HepG2 (cell line): ENCODE measurements at regions not wholly inside any gene's neighbourhood (a gene's known extent, or its start where the extent isn't known, plus 50 kb on each side); places are given as distances from the start of the nearest gene placed in this dataset.

Source experiments
- ATAC-seq: fragments of 200-7000 bp; cut with Tn5 transposase; 3 replicates; pipeline ENCODE4 v1.9.1; 2020; ENCODE audit warnings: mild to moderate bottlenecking, moderate library complexity
- BruUV-seq: library from RNA; stranded (reverse); fragments of 400-500 nt; replicated peaks from 2 replicates; lab custom pipeline; 2021; lab: Mats Ljungman, UMichigan
- CTCF ChIA-PET: fragments of 300-600 bp; formaldehyde crosslinking; extraction: SDS; loops from one replicate; lab custom pipeline; 2021; ENCODE audit warnings: low total read pairs, inconsistent platforms, low intra/inter-chr PET ratio; lab: Yijun Ruan, JAX
- POLR2A ChIA-PET: fragments of 350-600 bp; sonication (Branson Sonifier 250); formaldehyde crosslinking; loops from one replicate; lab custom pipeline; 2020; ENCODE audit warnings: antibody characterized with exemption, inconsistent platforms; lab: Yijun Ruan, JAX
- DNase-seq: peaks from one replicate; pipeline ENCODE4 v3.0.0-alpha.2; 2015; ENCODE audit warnings: low spot score
- FAIRE-seq: peaks from 3 replicates; lab custom pipeline; 2011; peaks lifted over from hg19 to GRCh38; lab: Jason Lieb, UNC
- H2AFZ ChIP-seq: one replicate; pipeline ENCODE4 v1.6.1; 2011; ENCODE audit warnings: low read length, inconsistent platforms
- H3K27ac ChIP-seq: fragments of 300-600 bp; 3 replicates; pipeline ENCODE4 v1.8.0; 2011; ENCODE audit warnings: mixed run types, mild to moderate bottlenecking, mixed read lengths, low read length, inconsistent platforms; ENCODE audit not compliant: insufficient read depth; ENCODE audit errors: extremely low read length
- H3K27me3 ChIP-seq, 2 experiments: fragments of 200-600 bp in 1 of 2; 2 replicates in 1 of 2; 3 replicates in 1 of 2; pipeline versions ENCODE4 v1.6.0 to v1.8.0; 2011; ENCODE audit warnings: low read length in 2 of 2, mild to moderate bottlenecking in 2 of 2, moderate library complexity in 2 of 2, inconsistent platforms in 1 of 2; ENCODE audit not compliant: insufficient read depth in 2 of 2, control insufficient read depth in 1 of 2
- H3K36me3 ChIP-seq, 2 experiments: fragments of 200-600 bp in 1 of 2; replicated peaks in 1 of 2; 2 replicates in 1 of 2; 3 replicates in 1 of 2; pipeline versions ENCODE4 v1.5.1 to v1.8.0; 2011; ENCODE audit warnings: low read length in 2 of 2, inconsistent platforms in 1 of 2; ENCODE audit not compliant: insufficient read depth in 2 of 2, control insufficient read depth in 1 of 2
- H3K4me1 ChIP-seq: 2 replicates; pipeline ENCODE4 v1.5.1; 2012; ENCODE audit warnings: low read length, inconsistent platforms; ENCODE audit not compliant: insufficient read depth
- H3K4me2 ChIP-seq: 2 replicates; pipeline ENCODE4 v1.6.0; 2011; ENCODE audit warnings: low read depth, low read length, inconsistent platforms
- H3K4me3 ChIP-seq, 3 experiments: fragments of 200-600 bp in 1 of 3; sonication (generic), shearing (Covaris generic) in 1 of 3; replicated peaks in 1 of 3; 2 replicates each; pipeline ENCODE4 v1.5.1; 2011 to 2016; ENCODE audit warnings: low read length in 3 of 3, inconsistent platforms in 2 of 3, low read depth in 2 of 3, mild to moderate bottlenecking in 2 of 3, control low read depth in 1 of 3, mixed read lengths in 1 of 3; ENCODE audit not compliant: insufficient read depth in 1 of 3
- H3K79me2 ChIP-seq: one replicate; pipeline ENCODE4 v1.6.1; 2011; ENCODE audit warnings: low read length, inconsistent platforms; ENCODE audit not compliant: insufficient read depth
- H3K9ac ChIP-seq: 2 replicates; pipeline ENCODE4 v1.6.0; 2011; ENCODE audit warnings: mild to moderate bottlenecking, low read depth, low read length, inconsistent platforms; ENCODE audit not compliant: insufficient read depth
- H3K9me3 ChIP-seq: 2 replicates; pipeline ENCODE4 v1.5.1; 2012; ENCODE audit warnings: mild to moderate bottlenecking, low read length
- H4K20me1 ChIP-seq: 2 replicates; pipeline ENCODE4 v1.6.0; 2011; ENCODE audit warnings: inconsistent platforms, mild to moderate bottlenecking, low read length, moderate library complexity; ENCODE audit not compliant: insufficient read depth
- ATF4 ChIP-seq, 2 experiments: fragments of 450-650 bp in 1 of 2; sonication (generic) in 1 of 2; formaldehyde crosslinking; IDR thresholded peaks; 2 replicates each; pipeline versions ENCODE4 v1.5.0 to v1.8.0; 2020 to 2022; ENCODE audit warnings: mild to moderate bottlenecking in 1 of 2, missing genetic modification reagents in 1 of 2
- ATF7 ChIP-seq, 2 experiments: fragments of 450-650 bp in 1 of 2; sonication (generic) in 1 of 2; formaldehyde crosslinking in 1 of 2; IDR thresholded peaks; 2 replicates each; pipeline versions ENCODE4 v1.4.0 to v1.6.1; 2016 to 2020; ENCODE audit warnings: antibody characterized with exemption in 1 of 2, mild to moderate bottlenecking in 1 of 2, missing genetic modification reagents in 1 of 2
- CEBPB ChIP-seq: IDR thresholded peaks from 2 replicates; pipeline ENCODE4 v1.6.1; 2011; ENCODE audit warnings: low read depth, low read length, improper control_type of control experiment, borderline replicate concordance
- RNF219 ChIP-seq: sonication (generic); formaldehyde crosslinking; IDR thresholded peaks from 2 replicates; pipeline ENCODE4 v1.5.0; 2020; ENCODE audit warnings: mild to moderate bottlenecking, missing genetic modification reagents
- SOX6 ChIP-seq, 2 experiments: fragments of 450-650 bp in 1 of 2; sonication (generic) in 1 of 2; formaldehyde crosslinking in 1 of 2; IDR thresholded peaks; 2 replicates each; pipeline versions ENCODE4 v1.4.0 to v1.6.1; 2017 to 2020; ENCODE audit warnings: antibody characterized with exemption in 1 of 2, mild to moderate bottlenecking in 1 of 2, missing genetic modification reagents in 1 of 2
- TBP ChIP-seq: sonication (generic); formaldehyde crosslinking; IDR thresholded peaks from 2 replicates; pipeline ENCODE4 v1.5.0; 2020; ENCODE audit warnings: missing genetic modification reagents
- THRA ChIP-seq: sonication (generic); formaldehyde crosslinking; IDR thresholded peaks from 2 replicates; pipeline ENCODE4 v1.4.0; 2020; ENCODE audit warnings: missing genetic modification reagents, borderline replicate concordance
- U2AF1 ChIP-seq: fragments of 200-400 bp; formaldehyde crosslinking; optimal IDR thresholded peaks from 2 replicates; pipeline ENCODE3; 2017; ENCODE audit warnings: mild to moderate bottlenecking, low read depth, low read length
- ZBTB1 ChIP-seq: sonication (generic); formaldehyde crosslinking; IDR thresholded peaks from 2 replicates; pipeline ENCODE4 v1.4.0; 2020; ENCODE audit warnings: missing genetic modification reagents, borderline replicate concordance
- ZNF251 ChIP-seq: sonication (generic); formaldehyde crosslinking; IDR thresholded peaks from 2 replicates; pipeline ENCODE4 v1.9.0; 2021; ENCODE audit warnings: mild to moderate bottlenecking, missing genetic modification reagents
- ZNF367 ChIP-seq: sonication (generic); formaldehyde crosslinking; IDR thresholded peaks from 2 replicates; pipeline ENCODE4 v1.4.0; 2020; ENCODE audit warnings: missing genetic modification reagents, borderline replicate concordance
- ZNF639 ChIP-seq: conservative IDR thresholded peaks from 2 replicates; pipeline ENCODE4 v1.6.1; 2018; ENCODE audit warnings: missing genetic modification reagents
- WGBS: methylation state at CpG from one replicate; pipeline ENCODE4 v1.1.6; 2017; ENCODE audit warnings: low lambda C conversion rate; 5-methylcytosine and 5-hydroxymethylcytosine counted together
- in situ Hi-C: cut with HindIII; loops from 2 replicates; pipeline ENCODE4 v1.10.0; 2017; ENCODE audit warnings: low pct_unique_long_range_greater_than_20kb; ENCODE audit not compliant: extremely low pct_ligation_motif_present
- intact Hi-C: fragments of 100-400 bp; cut with micrococcal nuclease; formaldehyde crosslinking; loops from one replicate; pipeline ENCODE4 v1.10.0; 2022; ENCODE audit not compliant: unreplicated experiment

- H3K27me3 ChIP-seq: no peaks in the 10 kb centered on the region
- H3K79me2 ChIP-seq: no peaks in the 10 kb centered on the region
- CTCF ChIA-PET: no interaction called here
- WGBS: 2% methylated on average over 1 of the region's 1 CpG
- POLR2A ChIA-PET: no interaction called here
- intact Hi-C loops: no loop called here
- no peak overlapping the region for H2AFZ ChIP-seq
- no peaks in the 10 kb centered on the region for H3K9me3 ChIP-seq
- TF ChIP-seq ATF4 (CRISPR knock-in tag; IDR thresholded peaks at IDR 0.05) (peak in 1 of 2 experiments; percentile 38; a peak in 1 of 4 replicates), CEBPB (peak; percentile 66), ZNF639 (no peak), U2AF1 (no peak), ATF7 (IDR thresholded peaks at IDR 0.05) (peak; percentile 79), ATF7 (CRISPR knock-in tag; IDR thresholded peaks at IDR 0.05) (no peak)
- H3K36me3 ChIP-seq: no peaks in the 10 kb centered on the region
- H3K4me1 ChIP-seq: no peaks in the 10 kb centered on the region
- DNase-seq (no peak), ATAC-seq (no peak), FAIRE-seq (no peak)
- no TSS peak for BruUV-seq
- in situ Hi-C loops: no loop called here
- H3K4me2 ChIP-seq: no peak overlapping the region
- H4K20me1 ChIP-seq: no peaks in the 10 kb centered on the region
- no peak overlapping the region for H3K9ac ChIP-seq
- no peak overlapping the region for H3K27ac ChIP-seq
- H3K4me3 ChIP-seq: no peak overlapping the region
Observed at GRCh38 chr2:142462306-142462705, 331.5 kb upstream of the LRP1B start.

GRCh38 chr2:142445551-142446072, 314.8 kb upstream of the LRP1B start:
- no TSS peak for BruUV-seq
- FAIRE-seq: no peak
- WGBS: 2% methylated on average over 5 of the region's 5 CpGs
- TF ChIP-seq TBP (CRISPR knock-in tag) (no peak), THRA (CRISPR knock-in tag) (no peak), ZBTB1 (CRISPR knock-in tag) (no peak), ZNF367 (CRISPR knock-in tag) (no peak), SOX6 (IDR thresholded peaks at IDR 0.05) (no peak), SOX6 (CRISPR knock-in tag; IDR thresholded peaks at IDR 0.05) (no peak), RNF219 (CRISPR knock-in tag) (no peak), ZNF251 (CRISPR knock-in tag) (no peak)

More at GRCh38 chr2:142445551-142446072, 314.8 kb upstream of the LRP1B start:
- Histone ChIP-seq H3K27me3 (no peaks in the 10 kb centered on the region), H3K36me3 (no peaks in the 10 kb centered on the region), H3K79me2 (no peaks in the 10 kb centered on the region), H4K20me1 (no peaks in the 10 kb centered on the region), H3K9me3 (no peaks in the 10 kb centered on the region), H3K4me2 (no peak overlapping the region), H3K27ac (no peak overlapping the region), H3K4me3 (no peak overlapping the region), H3K9ac (no peak overlapping the region), H3K4me1 (no peaks in the 10 kb centered on the region), H2AFZ (no peak overlapping the region)
- in situ Hi-C loops: no loop called here
- ATAC-seq (no peak), DNase-seq (no peak)
- intact Hi-C loops: no loop called here
- CTCF ChIA-PET: no interaction called here
- POLR2A ChIA-PET: no interaction called here
